ENCODE measurements at regions not wholly inside any gene's neighbourhood (a gene's known extent, or its start where the extent isn't known, plus 50 kb on each side); places are given as distances from the start of the nearest gene placed in this dataset.

- no peaks in the 10 kb centered on the region for H3K36me3 ChIP-seq
- H3K4me3 ChIP-seq (replicated peaks in 1 of 3): no peak overlapping the region
- DNase-seq: no peak
- H3K4me1 ChIP-seq: no peaks in the 10 kb centered on the region
- H3K9me3 ChIP-seq: no peaks in the 10 kb centered on the region
- WGBS, 2 donors: 67 to 91% methylated on average over 1 of the region's 1 CpG
- TF ChIP-seq, protein P1, sequence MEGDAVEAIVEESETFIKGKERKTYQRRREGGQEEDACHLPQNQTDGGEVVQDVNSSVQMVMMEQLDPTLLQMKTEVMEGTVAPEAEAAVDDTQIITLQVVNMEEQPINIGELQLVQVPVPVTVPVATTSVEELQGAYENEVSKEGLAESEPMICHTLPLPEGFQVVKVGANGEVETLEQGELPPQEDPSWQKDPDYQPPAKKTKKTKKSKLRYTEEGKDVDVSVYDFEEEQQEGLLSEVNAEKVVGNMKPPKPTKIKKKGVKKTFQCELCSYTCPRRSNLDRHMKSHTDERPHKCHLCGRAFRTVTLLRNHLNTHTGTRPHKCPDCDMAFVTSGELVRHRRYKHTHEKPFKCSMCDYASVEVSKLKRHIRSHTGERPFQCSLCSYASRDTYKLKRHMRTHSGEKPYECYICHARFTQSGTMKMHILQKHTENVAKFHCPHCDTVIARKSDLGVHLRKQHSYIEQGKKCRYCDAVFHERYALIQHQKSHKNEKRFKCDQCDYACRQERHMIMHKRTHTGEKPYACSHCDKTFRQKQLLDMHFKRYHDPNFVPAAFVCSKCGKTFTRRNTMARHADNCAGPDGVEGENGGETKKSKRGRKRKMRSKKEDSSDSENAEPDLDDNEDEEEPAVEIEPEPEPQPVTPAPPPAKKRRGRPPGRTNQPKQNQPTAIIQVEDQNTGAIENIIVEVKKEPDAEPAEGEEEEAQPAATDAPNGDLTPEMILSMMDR (IDR thresholded peaks at IDR 0.05): no peak
- TF ChIP-seq POLR2A (IDR thresholded peaks at IDR 0.05): no peak
- no peak overlapping the region for H3K27ac ChIP-seq
- intact Hi-C loops (cut with DNase I): no loop called here
- H3K27me3 ChIP-seq: no peaks in the 10 kb centered on the region
Measured at GRCh38 chr5:96140084-96140483, 178.4 kb upstream of the ELL2 start.

DNA sequence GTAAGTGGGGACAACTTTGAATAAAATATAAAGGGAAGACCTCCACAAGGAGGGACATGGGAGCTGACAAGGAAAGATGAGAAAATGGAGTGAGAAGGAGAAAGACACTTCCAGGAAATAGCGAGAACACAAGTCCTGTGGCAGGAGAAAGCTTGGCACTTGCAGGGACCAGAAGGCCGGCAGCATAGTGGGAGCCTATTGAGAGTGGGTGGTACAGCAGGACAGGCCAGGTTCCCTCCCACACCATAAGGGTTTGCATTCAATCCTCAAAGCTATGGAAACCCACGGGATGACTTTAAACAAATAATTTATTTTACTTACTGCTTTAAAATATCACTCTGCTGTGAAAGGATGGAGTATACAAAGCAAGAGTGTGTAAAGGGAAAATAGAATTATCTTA, 173.2 kb upstream of the ELL2 start:
- Histone ChIP-seq H3K27me3 (no peaks in the 10 kb centered on the region), H3K9me3 (no peaks in the 10 kb centered on the region), H3K36me3 (no peaks in the 10 kb centered on the region), H3K4me3 (replicated peaks in 1 of 3) (no peak overlapping the region), H3K27ac (no peak overlapping the region), H3K4me1 (no peaks in the 10 kb centered on the region)
- WGBS, 2 donors: 73 to 80% methylated on average over 3 of the region's 3 CpGs
- intact Hi-C loops (cut with DNase I): no loop called here
- DNase-seq: no peak
- TF ChIP-seq, protein P1 (IDR thresholded peaks at IDR 0.05): no peak

GRCh38 chr5:96133341-96134079, 171.9 kb upstream of the ELL2 start:
- intact Hi-C loops (cut with DNase I): no loop called here
- Histone ChIP-seq H3K4me3 (replicated peaks in 1 of 3) (no peak overlapping the region), H3K36me3 (no peaks in the 10 kb centered on the region)

GRCh38 chr5:96129276-96129675, 167.6 kb upstream of the ELL2 start:
- H3K27ac ChIP-seq: no peak overlapping the region
- no peaks in the 10 kb centered on the region for H3K4me1 ChIP-seq
- DNase-seq: no peak
- 91 to 92% methylated on average over 1 of the region's 1 CpG for WGBS, 2 donors
- H3K9me3 ChIP-seq: no peaks in the 10 kb centered on the region
- no peaks in the 10 kb centered on the region for H3K27me3 ChIP-seq
- H3K4me3 ChIP-seq (replicated peaks in 1 of 3): no peak overlapping the region
- intact Hi-C loops (cut with DNase I): no loop called here
- no peak for TF ChIP-seq POLR2A (IDR thresholded peaks at IDR 0.05)
- TF ChIP-seq, protein P1 (IDR thresholded peaks at IDR 0.05): no peak
- H3K36me3 ChIP-seq: no peaks in the 10 kb centered on the region

More at GRCh38 chr5:96133341-96134079, 171.9 kb upstream of the ELL2 start:
- TF ChIP-seq, protein P1 (IDR thresholded peaks at IDR 0.05): no peak
- TF ChIP-seq POLR2A (IDR thresholded peaks at IDR 0.05): no peak
- Histone ChIP-seq H3K27ac (no peak overlapping the region), H3K27me3 (no peaks in the 10 kb centered on the region), H3K9me3 (no peaks in the 10 kb centered on the region), H3K4me1 (no peaks in the 10 kb centered on the region)
- no peak for DNase-seq
- WGBS, 2 donors: 79 to 82% methylated on average over 6 of the region's 6 CpGs

DNA sequence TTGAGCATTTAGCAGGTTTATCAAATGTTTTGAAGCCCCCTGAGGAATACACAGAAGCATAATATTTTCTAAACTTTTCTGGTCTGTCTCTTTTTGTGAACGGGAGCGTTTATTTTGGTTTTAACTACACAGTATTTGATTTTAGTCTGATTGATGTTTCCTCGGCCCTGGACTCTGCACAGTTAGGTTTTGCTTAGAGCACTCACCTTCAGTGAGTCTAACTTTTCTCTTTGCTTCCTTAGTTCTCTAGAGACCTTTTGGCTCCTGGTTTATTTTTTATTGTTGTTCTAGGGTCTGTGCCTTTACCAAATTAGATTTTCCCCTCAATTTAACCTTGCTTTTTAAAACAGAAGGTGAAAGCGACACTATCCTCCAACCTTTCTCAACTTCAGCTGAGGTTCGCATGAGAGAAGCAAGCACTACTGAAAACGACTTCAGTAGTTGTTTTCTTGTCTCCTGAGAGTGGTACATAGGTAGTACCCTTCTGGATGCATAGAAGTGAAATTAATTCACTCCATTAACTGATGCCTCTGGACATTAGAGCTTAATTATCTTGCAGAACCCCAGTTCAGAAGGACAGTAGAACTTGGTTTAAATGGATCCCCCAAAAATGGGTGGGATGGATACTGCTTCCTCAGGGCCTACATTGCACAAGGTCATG, 166.7 kb upstream of the ELL2 start:
- H3K9me3 ChIP-seq: no peaks in the 10 kb centered on the region
- DNase-seq: no peak
- WGBS, 2 donors: 78 to 83% methylated on average over 6 of the region's 6 CpGs
- H3K36me3 ChIP-seq: no peaks in the 10 kb centered on the region
- intact Hi-C loops (cut with DNase I): no loop called here
- no peak overlapping the region for H3K27ac ChIP-seq
- no peaks in the 10 kb centered on the region for H3K27me3 ChIP-seq
- H3K4me3 ChIP-seq (replicated peaks in 1 of 3): no peak overlapping the region
- TF ChIP-seq, protein P1 (IDR thresholded peaks at IDR 0.05): no peak
- TF ChIP-seq POLR2A (IDR thresholded peaks at IDR 0.05): no peak
- no peaks in the 10 kb centered on the region for H3K4me1 ChIP-seq
